Hematopoietic multipotent progenitor cell treated with erythropoietin and hydrocortisone succinate and interleukin-3 and kit ligand, for 4 days (in vitro differentiated cells): ENCODE measurements at regions not wholly inside any gene's neighbourhood (a gene's known extent, or its start where the extent isn't known, plus 50 kb on each side); places are given as distances from the start of the nearest gene placed in this dataset.
"Not testable (repeated sequence)": the region's sequence is repeated elsewhere in the genome, so short reads cannot be mapped to it uniquely, and the experiment has no call there.

Source experiments
- DNase-seq: peaks from one replicate; pipeline ENCODE4 v3.0.0-alpha.2; 2015

DNA sequence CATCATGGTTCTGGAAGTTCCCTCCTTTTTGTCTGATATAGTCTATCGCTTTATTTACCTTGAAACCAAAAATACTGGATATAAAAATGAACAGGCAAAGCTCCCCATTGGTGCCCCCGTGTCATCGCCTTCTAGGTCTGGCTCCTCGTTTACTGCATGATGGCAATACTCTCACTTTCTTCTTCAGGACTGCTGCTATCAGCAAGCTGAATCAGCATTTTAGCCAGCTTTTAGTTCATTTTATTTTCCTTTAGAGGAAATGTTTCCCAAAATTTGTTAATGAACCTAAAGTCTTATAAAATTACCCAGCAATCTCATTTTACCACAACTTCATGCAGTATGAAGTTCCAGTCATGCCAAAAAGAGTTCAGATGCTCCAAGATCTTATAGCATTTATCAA is 80.5 kb downstream of the ZIC3 start:
- no peak for DNase-seq

GRCh38 chrX:137651647-137652046 is 85.7 kb downstream of the ZIC3 start:
- DNase-seq, result no peak

DNA sequence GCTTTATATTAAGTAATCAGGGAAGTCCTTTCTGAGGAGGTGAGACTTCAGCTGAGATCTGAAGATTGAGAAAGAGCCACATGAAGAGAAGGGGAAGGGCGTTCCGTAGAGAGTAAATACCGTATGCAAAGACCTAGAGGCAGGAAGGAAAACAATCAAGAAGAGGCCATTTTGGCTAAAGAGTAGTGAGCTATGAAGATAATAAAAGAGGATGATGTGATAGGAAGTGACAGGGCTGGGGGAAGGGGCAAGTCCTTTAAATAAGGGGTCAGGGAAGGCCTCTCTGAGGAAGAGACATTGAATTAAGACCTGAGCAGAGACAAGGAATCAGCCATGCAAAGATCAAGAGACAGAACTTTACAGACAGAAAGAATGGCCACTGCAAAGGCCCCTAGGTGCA is 86.2 kb downstream of the ZIC3 start:
- DNase-seq, result no peak

- DNase-seq, result no peak
Measured at GRCh38 chrX:137654481-137654880, 88.6 kb downstream of the ZIC3 start.

DNA sequence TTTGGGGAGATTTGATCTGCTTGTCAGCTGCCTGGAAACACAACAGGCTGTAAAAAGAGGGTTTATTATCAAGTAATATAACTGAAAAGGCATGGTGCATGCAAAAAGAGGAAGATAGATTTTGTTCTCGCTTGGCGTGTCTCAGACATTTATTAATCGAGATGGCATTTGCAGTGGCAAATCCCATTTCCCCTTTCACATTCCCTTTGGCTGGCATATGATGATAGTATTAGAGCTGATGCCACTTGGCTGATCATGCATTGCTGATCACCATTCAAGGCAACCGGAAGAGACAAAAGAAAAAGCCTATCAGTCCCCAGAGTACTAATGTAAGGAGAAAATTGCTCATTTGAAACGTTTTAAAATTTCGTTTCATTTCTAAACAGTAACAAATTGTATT is 101.8 kb downstream of the ZIC3 start:
- DNase-seq, result no peak

GRCh38 chrX:137684591-137684990 is 118.7 kb downstream of the ZIC3 start:
- no peak for DNase-seq

- DNase-seq, result no peak
Measured at GRCh38 chrX:137695417-137695816, 129.5 kb downstream of the ZIC3 start.

- no peak for DNase-seq
Measured at GRCh38 chrX:137707348-137707747, 141.4 kb downstream of the ZIC3 start.

DNA sequence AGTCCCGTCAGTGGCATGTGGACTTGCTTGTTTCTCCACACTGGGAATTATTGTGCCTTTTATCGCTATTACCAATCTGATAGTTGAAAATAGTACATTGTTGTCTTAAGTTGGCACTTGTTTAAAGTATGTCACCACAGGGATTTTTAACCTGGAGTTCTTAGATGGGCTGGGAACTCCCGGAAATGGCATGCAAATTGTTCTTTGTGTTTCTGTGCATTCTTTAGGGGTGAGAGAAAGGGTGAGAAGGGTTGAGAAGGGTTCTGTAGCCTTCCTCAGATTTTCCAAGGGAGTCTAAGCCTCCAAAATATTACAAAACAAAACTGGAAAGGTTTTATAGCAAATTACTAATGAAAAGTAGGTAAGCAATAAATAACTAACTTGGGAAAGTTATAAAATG is 176.9 kb downstream of the ZIC3 start:
- DNase-seq, result no peak

- no peak for DNase-seq
Measured at GRCh38 chrX:137743414-137743813, 177.5 kb downstream of the ZIC3 start.

DNA sequence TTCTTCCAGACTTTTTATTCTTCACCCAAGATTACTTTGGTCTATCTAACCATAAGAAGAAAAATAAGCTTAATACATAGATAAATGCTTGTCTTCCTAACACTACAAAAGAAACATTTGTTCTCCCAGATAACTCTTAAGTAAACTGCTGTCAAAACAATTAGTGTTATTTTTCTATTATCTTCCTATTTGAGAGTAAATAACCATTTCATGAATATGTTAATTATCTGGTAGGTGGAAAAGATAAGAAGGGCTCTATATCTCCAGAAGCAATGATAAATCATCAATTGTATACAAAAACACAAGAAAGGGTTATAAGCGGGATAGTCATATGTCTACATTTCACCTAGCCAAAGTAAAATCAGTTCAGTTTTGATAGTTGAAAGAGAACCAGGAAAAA is 180.4 kb downstream of the ZIC3 start:
- DNase-seq, result no peak

DNA sequence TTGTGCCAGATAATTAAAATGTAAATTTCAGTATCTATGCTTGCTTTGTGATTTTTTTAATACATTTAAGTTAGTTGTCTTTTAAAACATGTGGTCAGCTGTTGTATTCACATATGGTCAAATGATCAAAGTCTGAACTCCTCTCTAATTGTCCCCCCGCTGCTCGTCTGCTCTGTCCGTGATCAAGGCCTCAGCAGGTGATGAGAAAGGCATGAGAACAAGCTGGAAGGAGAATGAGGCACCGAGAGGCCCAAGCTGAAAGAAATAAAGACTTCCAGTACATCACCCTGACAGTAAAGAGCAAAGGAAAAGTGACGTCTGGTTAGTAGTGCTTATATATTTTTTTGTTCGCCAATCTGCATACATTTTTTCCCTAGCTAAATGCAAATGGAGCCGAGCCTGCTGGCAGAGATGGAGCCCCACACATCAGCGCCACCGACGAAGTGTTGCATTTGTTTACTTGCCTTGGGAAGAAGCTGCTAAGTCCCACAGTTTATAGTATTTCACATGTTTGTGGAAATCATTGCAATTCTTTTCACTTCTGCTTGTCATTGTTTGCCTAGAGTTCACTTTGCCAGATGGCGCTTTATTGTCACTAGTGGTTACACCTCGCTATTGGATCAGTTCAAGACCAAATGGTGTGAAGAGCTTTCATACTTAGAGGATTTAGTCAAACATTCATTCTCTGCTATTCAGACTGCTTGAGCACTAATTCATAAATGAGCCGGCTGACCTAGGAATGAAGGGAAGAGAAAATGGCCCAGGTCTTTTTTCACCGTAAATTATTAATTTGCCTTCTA is 181.5 kb downstream of the ZIC3 start:
- DNase-seq, result no peak

- DNase-seq, result no peak
Measured at GRCh38 chrX:137748827-137749226, 182.9 kb downstream of the ZIC3 start.

DNA sequence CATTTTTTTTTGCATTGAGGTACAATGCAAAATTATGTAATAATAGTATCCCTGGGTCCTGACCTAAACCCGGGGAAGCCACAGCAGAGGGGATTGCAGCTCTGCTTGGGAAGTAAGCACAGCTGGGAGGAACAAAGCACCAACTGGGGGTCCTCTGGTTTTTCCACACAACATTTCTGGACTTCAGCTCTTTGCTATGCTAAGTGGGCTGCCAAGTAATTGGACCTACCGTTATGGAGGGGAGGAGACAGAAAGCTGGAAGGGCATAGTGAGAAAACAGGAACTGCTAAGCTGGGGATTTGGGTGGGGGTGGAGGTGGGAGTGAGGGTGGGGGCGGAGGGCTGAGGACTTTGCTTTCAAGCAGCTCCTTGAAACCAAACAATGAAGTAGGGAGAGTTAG is 183.3 kb downstream of the ZIC3 start:
- no peak for DNase-seq

DNA sequence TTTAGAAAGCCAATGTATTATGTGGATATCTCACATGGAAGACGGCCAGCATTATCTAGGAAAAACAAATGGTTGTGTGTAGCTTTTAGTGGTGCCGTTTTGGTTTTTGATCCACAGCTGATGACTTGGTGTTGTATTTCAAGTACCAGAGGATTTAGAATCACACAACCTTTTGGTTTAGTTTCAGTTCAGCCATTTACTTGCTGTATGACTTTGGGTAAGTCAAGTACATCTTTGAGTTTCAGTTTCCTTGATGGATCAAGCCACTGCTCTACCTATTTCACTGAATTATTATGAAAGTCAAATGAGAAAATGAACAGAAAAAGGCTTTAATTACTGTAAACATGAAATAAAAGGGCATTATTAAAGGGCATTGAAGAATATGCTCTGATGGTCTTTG is 205.6 kb downstream of the ZIC3 start:
- DNase-seq, result no peak

- no peak for DNase-seq
Measured at GRCh38 chrX:137792214-137792613, 226.3 kb downstream of the ZIC3 start.

DNA sequence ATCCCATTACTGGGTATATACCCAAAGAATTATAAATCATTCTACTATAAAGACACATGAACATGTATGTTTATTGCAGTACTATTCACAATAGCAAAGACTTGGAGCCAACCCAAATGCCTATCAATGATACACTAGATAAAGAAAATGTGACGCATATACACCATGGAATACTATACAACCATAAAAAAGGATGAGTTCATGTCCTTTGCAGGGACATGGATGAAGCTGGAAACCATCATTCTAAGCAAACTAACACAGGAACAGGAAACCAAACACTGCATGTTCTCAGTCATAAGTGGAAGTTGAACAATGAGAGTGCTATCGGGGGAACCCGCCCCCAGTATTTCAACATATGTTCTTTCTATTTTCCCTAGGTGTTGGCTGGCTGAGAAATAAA is 232.0 kb downstream of the ZIC3 start:
- DNase-seq, result not testable (repeated sequence)

DNA sequence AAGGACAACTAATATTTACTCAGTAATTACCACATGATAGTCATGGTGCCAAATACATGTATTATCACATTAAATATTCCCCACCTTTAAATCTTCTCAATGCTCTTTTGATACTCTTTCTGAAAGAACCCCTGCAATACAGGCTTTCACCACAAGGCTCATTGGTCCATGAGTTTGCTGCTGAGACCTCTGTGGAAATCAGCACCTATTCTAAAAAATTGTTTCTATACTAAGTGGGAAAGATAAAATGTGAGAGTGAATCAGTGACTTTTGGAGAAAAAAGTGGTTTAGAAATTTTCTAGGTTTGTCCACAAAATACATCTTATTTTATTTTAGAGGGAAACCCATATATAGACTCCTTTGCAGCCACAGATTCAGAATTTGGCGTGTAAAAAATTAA is 257.3 kb downstream of the ZIC3 start:
- no peak for DNase-seq

- DNase-seq, result no peak
Measured at GRCh38 chrX:137847376-137847775, 281.4 kb downstream of the ZIC3 start.

GRCh38 chrX:137848266-137848905 is 282.5 kb downstream of the ZIC3 start:
- no peak for DNase-seq

DNA sequence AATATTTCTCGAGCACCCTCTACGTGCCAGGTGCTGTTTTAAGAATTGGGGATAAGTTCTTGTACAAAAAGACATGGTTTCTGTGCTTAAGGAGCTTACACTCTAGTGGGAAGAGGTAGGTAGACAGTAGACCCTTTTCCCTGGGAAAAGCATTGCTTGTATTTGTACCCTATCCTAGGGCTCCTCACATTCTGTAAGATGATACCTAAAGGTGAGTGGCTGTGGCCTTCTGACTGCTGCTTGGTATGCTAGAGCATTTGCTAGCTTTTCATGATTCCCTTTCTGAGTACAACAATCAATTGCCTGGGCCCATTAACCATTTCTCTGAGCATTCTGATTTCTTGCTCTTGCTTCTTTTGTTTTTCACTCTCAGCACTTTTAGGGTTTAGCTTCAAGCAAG is 286.6 kb downstream of the ZIC3 start:
- no peak for DNase-seq

GRCh38 chrX:137855490-137855889 is 289.6 kb downstream of the ZIC3 start:
- no peak for DNase-seq

DNA sequence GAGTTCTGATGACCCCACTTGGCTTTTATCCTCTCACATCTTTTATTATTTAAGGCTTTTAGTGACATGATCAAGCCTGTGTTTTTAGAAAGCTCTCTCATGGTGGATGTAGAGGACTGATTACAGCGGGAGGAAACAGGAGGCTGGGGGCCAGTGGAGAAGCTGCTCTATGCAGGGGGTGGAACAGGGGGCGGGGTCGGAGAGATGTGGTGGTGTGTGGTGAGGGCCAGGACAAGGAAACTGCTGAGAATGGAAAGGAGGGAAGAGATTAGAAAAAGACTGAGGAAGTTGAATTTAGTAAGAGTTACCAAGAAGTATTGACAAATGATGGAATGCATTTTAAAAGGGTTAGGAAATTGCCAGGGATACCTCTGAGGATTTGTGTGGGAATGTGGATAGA is 292.2 kb downstream of the ZIC3 start:
- DNase-seq, result no peak

DNA sequence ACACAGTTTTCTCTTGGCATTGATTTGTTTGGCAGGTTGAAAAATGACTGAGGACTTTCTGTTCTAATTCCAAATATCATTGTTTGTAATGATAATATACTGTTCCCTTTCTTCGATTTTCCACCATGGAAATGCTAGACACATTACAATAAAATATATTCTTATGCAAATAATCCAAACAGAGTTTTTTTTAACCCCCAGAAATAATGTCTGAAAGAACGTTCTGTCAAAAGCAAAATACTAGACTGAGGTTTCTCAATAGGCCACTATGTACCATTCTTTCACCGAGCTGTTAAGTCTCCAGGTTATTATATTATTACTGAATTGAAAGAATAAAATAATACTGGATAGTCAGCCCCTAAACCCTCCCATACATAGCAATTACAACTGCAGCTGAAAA is 312.5 kb downstream of the ZIC3 start:
- DNase-seq, result no peak

DNA sequence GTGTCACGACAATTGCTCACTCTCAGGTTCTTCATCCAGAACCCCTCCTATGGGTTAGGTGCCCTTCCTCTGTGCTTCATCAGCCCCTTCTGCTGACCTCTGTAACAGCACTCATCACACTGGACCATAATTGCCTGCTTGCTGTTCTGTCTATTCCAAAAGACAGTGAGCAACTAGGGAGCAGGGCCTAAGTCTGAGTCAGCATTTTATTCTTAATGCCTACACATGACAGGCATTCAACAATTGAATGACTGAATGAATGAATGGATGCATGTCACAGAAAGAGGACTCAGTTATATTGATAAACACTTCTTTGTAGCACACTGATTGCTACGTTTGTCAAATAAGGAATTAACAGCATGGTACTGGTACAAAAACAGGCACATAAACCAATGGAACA is 317.0 kb downstream of the ZIC3 start:
- no peak for DNase-seq
